AG04450 (cell line): ENCODE measurements at regions not wholly inside any gene's neighbourhood (a gene's known extent, or its start where the extent isn't known, plus 50 kb on each side); places are given as distances from the start of the nearest gene placed in this dataset.

Experiments used
- CTCF ChIA-PET: fragments of 300-600, 350-600 bp; formaldehyde crosslinking; extraction: SDS; loops from one replicate; lab custom pipeline; 2022; ENCODE audit warnings: antibody characterized with exemption, inconsistent platforms; lab: Charles Lee
- POLR2A ChIA-PET: fragments of 350-600 bp; formaldehyde crosslinking; extraction: SDS; loops from one replicate; lab custom pipeline; 2021; ENCODE audit warnings: antibody characterized with exemption, inconsistent platforms; lab: Yijun Ruan, JAX
- DNase-seq: peaks from one replicate; pipeline ENCODE4 v3.0.0-alpha.2; 2011; ENCODE audit warnings: low read depth, low spot score
- H3K27ac ChIP-seq: one replicate; pipeline ENCODE4 v1.5.1; 2012; ENCODE audit warnings: low read depth, low read length, control low read depth
- H3K27me3 ChIP-seq: one replicate; pipeline ENCODE4 v1.6.0; 2012; ENCODE audit warnings: low read length; ENCODE audit not compliant: control insufficient read depth, insufficient read depth
- H3K4me3 ChIP-seq: 2 replicates; pipeline ENCODE4 v1.5.1; 2011; ENCODE audit warnings: mild to moderate bottlenecking, low read depth, low read length, control low read depth
- H3K9me3 ChIP-seq: 2 replicates; pipeline ENCODE4 v1.5.1; 2012; ENCODE audit warnings: low read length; ENCODE audit not compliant: control insufficient read depth, insufficient read depth
- CTCF ChIP-seq: IDR thresholded peaks from 2 replicates; pipeline ENCODE4 v1.5.1; 2011; ENCODE audit warnings: low read depth, low read length, control low read depth, inconsistent platforms

GRCh38 chr11:33514079-33514925 lies 186.3 kb downstream of the C11orf91 start:
- POLR2A ChIA-PET = no interaction called here
- no peak for DNase-seq
- TF ChIP-seq CTCF = no peak
- Histone ChIP-seq H3K9me3 (no peaks in the 10 kb centered on the region), H3K27me3 (no peaks in the 10 kb centered on the region), H3K27ac (no peak overlapping the region), H3K4me3 (no peak overlapping the region)
- CTCF ChIA-PET = no interaction called here

GRCh38 chr11:33509632-33510031 lies 191.0 kb downstream of the C11orf91 start:
- ChIA-PET CTCF (no interaction called here), POLR2A (no interaction called here)
- TF ChIP-seq CTCF = no peak
- DNase-seq = no peak
- H3K4me3 ChIP-seq = no peak overlapping the region
- H3K27ac ChIP-seq = no peak overlapping the region
- no peaks in the 10 kb centered on the region for H3K27me3 ChIP-seq
- H3K9me3 ChIP-seq = no peaks in the 10 kb centered on the region

GRCh38 chr11:33507967-33508366 lies 192.7 kb downstream of the C11orf91 start:
- POLR2A ChIA-PET = no interaction called here

GRCh38 chr11:33507356-33507755 lies 193.3 kb downstream of the C11orf91 start:
- no peaks in the 10 kb centered on the region for H3K27me3 ChIP-seq
- H3K9me3 ChIP-seq = no peaks in the 10 kb centered on the region
- ChIA-PET POLR2A (no interaction called here), CTCF (no interaction called here)
- no peak overlapping the region for H3K27ac ChIP-seq
- H3K4me3 ChIP-seq = no peak overlapping the region
- TF ChIP-seq CTCF = no peak
- no peak for DNase-seq

More at GRCh38 chr11:33507967-33508366, 192.7 kb downstream of the C11orf91 start:
- CTCF ChIA-PET = no interaction called here
- no peak for TF ChIP-seq CTCF
- no peaks in the 10 kb centered on the region for H3K9me3 ChIP-seq
- H3K27ac ChIP-seq = no peak overlapping the region
- no peak overlapping the region for H3K4me3 ChIP-seq
- no peaks in the 10 kb centered on the region for H3K27me3 ChIP-seq
- no peak for DNase-seq

- H3K4me3 ChIP-seq = no peak overlapping the region
- TF ChIP-seq CTCF = no peak
- ChIA-PET POLR2A (no interaction called here), CTCF (interaction anchor here (0.6 kb wide), 1 partner anchor 107 kb away, joined by 3 read pairs; no protein-coding TSS in a partner anchor)
- no peaks in the 10 kb centered on the region for H3K27me3 ChIP-seq
- no peak for DNase-seq
- H3K9me3 ChIP-seq = no peaks in the 10 kb centered on the region
- no peak overlapping the region for H3K27ac ChIP-seq
Observed at GRCh38 chr11:33505093-33505492, 195.5 kb downstream of the C11orf91 start.
